ENCODE measurements at regions not wholly inside any gene's neighbourhood (a gene's known extent, or its start where the extent isn't known, plus 50 kb on each side); places are given as distances from the start of the nearest gene placed in this dataset.

GRCh38 chr4:81828991-81829390 is 357.3 kb upstream of the RASGEF1B start:
- no peak for DNase-seq (ENCODE audit: low read depth in 2 of 2, low spot score in 1 of 2)

GRCh38 chr4:81827577-81828202 is 356.0 kb upstream of the RASGEF1B start:
- DNase-seq (ENCODE audit: low read depth in 2 of 2, low spot score in 1 of 2), result no peak

GRCh38 chr4:81826817-81827424 is 355.2 kb upstream of the RASGEF1B start:
- DNase-seq (ENCODE audit: low read depth in 2 of 2, low spot score in 1 of 2), result no peak

GRCh38 chr4:81826335-81826734 is 354.6 kb upstream of the RASGEF1B start:
- no peak for DNase-seq (ENCODE audit: low read depth in 2 of 2, low spot score in 1 of 2)

- DNase-seq (ENCODE audit: low read depth in 2 of 2, low spot score in 1 of 2), result no peak
Observed at GRCh38 chr4:81818385-81818920, 346.7 kb upstream of the RASGEF1B start.

- no peak for DNase-seq (ENCODE audit: low read depth in 2 of 2, low spot score in 1 of 2)
Observed at GRCh38 chr4:81816031-81816761, 344.5 kb upstream of the RASGEF1B start.

GRCh38 chr4:81814987-81815541 is 343.4 kb upstream of the RASGEF1B start:
- DNase-seq (ENCODE audit: low read depth in 2 of 2, low spot score in 1 of 2), result no peak

- DNase-seq (ENCODE audit: low read depth in 2 of 2, low spot score in 1 of 2), result no peak
Observed at GRCh38 chr4:81811562-81812293, 340.0 kb upstream of the RASGEF1B start.

GRCh38 chr4:81808011-81808672 is 336.4 kb upstream of the RASGEF1B start:
- DNase-seq (ENCODE audit: low read depth in 2 of 2, low spot score in 1 of 2), result no peak

- no peak for DNase-seq (ENCODE audit: low read depth in 2 of 2, low spot score in 1 of 2)
Observed at GRCh38 chr4:81807386-81807785, 335.7 kb upstream of the RASGEF1B start.

- no peak for DNase-seq (ENCODE audit: low read depth in 2 of 2, low spot score in 1 of 2)
Observed at GRCh38 chr4:81806485-81806884, 334.8 kb upstream of the RASGEF1B start.

GRCh38 chr4:81804849-81805248 is 333.1 kb upstream of the RASGEF1B start:
- no peak for DNase-seq (ENCODE audit: low read depth in 2 of 2, low spot score in 1 of 2)

GRCh38 chr4:81802285-81802846 is 330.7 kb upstream of the RASGEF1B start:
- no peak for DNase-seq (ENCODE audit: low read depth in 2 of 2, low spot score in 1 of 2)

- DNase-seq (ENCODE audit: low read depth in 2 of 2, low spot score in 1 of 2), result no peak
Observed at GRCh38 chr4:81799371-81799770, 327.7 kb upstream of the RASGEF1B start.

- no peak for DNase-seq (ENCODE audit: low read depth in 2 of 2, low spot score in 1 of 2)
Observed at GRCh38 chr4:81796790-81797528, 325.3 kb upstream of the RASGEF1B start.

- no peak for DNase-seq (ENCODE audit: low read depth in 2 of 2, low spot score in 1 of 2)
Observed at GRCh38 chr4:81792521-81792920, 320.8 kb upstream of the RASGEF1B start.

GRCh38 chr4:81790477-81790876 is 318.8 kb upstream of the RASGEF1B start:
- DNase-seq (ENCODE audit: low read depth in 2 of 2, low spot score in 1 of 2), result no peak

GRCh38 chr4:81789741-81790399 is 318.2 kb upstream of the RASGEF1B start:
- DNase-seq (ENCODE audit: low read depth in 2 of 2, low spot score in 1 of 2), result no peak

GRCh38 chr4:81789158-81789557 is 317.5 kb upstream of the RASGEF1B start:
- DNase-seq (ENCODE audit: low read depth in 2 of 2, low spot score in 1 of 2), result no peak

All from stimulated activated CD8-positive, alpha-beta memory T cell treated with anti-CD3 and anti-CD28 coated beads, Interleukin-4, amount 100 ng/mL, for 4 hours (primary cell).